ENCODE measurements at regions not wholly inside any gene's neighbourhood (a gene's known extent, or its start where the extent isn't known, plus 50 kb on each side); places are given as distances from the start of the nearest gene placed in this dataset.
"Not testable (repeated sequence)": the region's sequence is repeated elsewhere in the genome, so short reads cannot be mapped to it uniquely, and the experiment has no call there.

GRCh38 chr13:110044551-110045111 lies 258.2 kb upstream of the IRS2 start:
- no peak for DNase-seq

DNA sequence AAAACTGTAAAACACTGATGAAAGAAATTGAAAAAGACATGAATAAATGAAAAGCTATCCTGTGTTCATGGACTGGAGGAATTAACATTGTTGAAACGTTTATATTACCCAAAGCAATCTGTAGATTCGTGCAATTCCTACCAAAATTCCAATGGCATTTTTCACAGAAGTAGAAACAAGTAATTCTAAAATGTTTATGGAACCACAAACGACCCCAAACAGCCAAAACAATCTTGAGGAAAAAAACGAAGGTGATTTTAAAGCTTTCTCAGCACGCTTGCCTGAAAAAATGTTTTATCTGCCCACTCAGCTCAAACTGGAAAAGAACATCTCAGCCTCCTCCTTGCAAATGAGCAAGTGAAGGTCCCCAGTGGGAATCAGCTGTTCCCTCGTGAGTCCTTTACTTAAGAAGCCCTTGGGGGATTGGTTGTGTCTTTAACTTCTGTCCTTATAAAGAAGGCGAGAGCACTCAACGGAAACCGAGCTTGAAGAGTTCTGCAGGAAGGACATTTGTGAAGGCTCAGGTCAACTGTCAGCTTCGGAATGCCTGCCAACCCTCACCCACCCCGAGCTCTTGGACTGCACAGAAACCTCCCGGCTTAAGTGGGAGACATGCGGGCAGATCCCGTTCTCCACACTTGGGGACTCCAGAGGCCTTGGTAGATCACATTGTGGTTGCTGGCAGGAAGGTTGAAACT lies 256.0 kb upstream of the IRS2 start:
- DNase-seq, result no peak

GRCh38 chr13:110041638-110042037 lies 255.3 kb upstream of the IRS2 start:
- not testable (repeated sequence) for DNase-seq

- no peak for DNase-seq
Observed at GRCh38 chr13:110037925-110038573, 251.7 kb upstream of the IRS2 start.

GRCh38 chr13:110036060-110036459 lies 249.7 kb upstream of the IRS2 start:
- no peak for DNase-seq

DNA sequence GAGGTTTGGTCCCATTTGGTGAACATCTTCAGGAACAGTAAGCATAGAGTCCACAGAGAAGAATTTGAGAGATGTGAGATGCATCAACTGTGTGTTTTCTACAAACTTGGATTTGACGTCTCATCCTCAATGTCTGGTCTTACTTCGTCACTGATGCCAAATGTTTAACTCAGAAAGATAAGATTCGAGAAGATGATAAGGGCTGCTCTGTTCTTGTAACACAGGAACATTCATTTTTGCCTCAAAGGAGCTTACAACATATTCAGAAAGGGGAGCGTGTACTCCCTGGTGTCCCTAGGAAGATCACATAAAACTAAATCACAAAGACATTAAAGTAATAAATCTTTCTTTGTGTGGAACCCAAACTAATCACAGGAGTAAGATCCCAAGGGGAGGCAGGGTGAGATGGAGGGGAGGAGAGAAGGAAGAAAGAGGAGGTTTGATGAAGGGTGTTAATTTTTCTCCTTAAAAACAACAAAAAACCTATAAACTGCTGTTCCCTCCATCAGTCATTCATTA lies 247.7 kb upstream of the IRS2 start:
- no peak for DNase-seq

DNA sequence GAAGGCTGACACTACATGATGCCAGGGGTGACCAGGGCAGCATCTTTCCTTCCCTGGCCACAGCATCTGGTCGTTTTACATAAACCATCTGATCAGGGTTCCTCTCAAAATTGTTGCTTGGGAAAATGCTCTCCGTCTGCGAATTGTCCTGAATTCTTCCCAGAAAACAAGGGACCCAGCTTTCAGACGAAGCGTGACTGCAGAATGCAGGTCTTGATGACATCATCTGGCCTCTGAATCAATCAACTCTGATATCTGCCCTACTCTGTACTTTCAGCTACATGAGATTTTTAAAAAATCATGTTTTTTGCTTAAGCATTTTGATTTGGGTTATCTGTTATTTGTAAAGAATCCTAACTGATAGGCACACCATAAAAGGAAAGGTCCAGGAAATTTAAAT lies 246.6 kb upstream of the IRS2 start:
- no peak for DNase-seq

DNA sequence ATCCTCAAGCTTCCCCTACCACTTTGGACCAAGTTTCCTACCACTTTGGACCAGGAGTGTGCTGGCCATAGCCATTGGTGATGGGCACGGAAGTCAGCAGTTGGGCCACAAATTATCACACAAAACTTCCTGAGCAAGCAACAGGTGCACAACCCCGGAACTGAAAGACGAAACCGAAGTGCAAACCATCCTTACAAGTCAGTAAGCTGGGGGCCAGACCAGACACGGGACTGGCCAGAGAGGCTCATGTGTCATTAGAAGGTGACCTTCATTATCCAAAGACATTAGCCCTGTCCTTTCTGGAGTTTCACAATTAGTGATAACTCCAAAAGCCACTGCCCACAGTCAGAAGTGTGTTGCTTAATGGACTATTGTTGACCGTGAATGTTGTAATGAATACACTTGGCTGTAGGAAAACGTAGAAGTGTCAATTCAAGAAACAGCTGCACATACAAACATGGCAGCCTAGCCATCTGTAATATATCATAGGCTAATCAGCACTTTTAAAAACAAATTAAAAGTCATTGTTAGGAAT lies 244.1 kb upstream of the IRS2 start:
- DNase-seq, result no peak

DNA sequence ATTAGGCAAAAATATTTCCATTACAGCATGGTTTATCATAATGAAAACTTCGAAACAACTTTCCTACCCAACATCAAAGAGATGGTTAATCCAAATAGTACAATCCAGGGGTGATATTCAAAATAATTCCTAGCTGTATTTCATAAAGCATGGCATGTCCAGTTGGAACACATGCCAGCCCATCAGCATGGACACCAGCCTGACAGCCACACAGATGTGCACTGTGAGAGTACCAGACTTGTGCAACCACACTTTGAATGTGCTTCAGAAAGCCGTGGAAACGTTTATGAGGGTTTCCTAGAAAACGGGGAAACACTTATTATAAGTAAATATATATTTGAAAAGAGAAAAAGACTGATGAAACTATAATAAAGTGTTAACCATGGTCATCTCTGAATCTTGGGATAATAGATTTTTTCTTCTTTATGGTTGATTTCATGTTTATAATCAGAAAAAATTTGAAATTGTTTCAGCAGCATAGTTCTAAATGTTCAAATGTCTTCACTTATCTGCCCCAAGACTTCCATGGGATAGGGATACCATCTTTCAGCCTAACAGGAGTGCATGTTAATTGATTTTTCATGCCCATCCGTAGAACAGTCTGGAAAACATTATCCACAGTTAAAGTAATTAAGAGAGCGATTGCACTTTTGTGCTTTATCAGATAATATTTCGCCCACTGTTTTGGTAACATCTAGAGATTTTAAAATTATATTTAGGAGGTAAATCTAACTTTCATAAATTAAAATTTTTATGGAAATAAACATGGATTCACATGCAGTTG lies 242.6 kb upstream of the IRS2 start:
- DNase-seq, result no peak

DNA sequence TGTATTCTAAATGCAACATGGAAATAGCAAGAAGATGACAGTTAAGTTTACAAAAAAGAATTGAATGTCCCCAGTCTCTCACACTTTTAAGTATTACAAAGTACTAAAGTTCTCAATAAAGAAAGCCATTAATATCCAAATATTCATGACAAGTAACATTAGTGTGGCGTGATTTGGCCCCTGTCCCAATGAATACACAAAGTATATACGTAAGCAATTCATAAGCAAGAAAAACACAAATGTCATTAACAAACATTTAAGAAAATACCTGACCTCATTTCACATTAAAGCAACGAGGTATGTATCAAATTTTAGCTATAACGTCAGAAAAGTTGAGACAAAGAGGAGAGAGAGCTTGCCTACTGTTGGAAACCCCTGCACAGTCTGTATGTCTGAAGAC lies 241.9 kb upstream of the IRS2 start:
- no peak for DNase-seq

DNA sequence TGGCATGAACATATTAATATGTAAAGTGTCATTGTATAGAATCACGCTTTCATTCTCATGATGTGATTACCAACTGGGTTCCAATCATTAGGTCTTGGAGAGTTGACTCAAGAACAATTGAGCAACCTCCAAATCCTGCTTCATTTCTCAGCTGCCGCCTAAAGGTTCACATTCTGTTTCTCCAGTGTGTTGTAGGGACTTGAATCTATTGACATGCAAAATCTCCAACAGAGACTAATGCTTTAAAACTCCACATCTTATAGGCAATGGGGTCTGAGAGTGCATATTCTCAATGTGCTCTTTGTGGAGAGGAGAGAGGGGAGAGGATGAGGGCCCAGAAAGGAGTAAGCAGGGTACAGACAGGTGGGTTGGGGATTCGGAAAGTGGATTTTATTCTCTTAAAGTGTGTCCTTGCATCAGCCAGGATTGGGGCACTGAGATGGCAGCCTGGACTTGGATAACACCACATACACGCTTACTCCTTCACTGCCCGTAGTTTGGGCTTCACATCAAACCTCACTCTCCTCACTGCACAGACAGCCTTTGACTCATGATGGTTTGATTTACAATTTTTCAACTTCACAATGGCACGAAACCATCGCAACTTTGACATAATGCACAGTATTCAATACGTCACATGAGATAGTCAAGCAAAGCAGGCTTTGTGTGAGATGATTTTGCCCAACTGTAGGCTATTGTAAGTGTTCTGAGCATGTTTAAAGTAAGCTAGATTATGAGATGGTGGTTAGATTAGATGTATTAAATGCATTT lies 241.3 kb upstream of the IRS2 start:
- no peak for DNase-seq

DNA sequence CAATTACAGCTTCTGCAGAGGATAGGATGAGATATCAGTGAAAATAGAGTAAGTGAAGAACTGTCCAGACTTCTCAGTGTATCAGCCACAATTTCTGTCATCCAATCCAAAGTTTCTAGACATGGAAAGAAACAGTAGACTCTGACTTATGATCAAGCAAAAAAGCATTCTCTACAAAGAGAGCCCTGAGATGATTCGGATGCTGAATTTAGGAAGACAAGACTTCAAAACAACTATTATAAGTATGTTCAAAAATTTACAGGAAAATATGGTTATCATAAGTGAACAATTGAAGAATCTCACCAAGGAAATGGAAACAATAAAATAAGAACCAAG lies 238.2 kb upstream of the IRS2 start:
- DNase-seq, result no peak

GRCh38 chr13:110023729-110024644 lies 237.6 kb upstream of the IRS2 start:
- no peak for DNase-seq

DNA sequence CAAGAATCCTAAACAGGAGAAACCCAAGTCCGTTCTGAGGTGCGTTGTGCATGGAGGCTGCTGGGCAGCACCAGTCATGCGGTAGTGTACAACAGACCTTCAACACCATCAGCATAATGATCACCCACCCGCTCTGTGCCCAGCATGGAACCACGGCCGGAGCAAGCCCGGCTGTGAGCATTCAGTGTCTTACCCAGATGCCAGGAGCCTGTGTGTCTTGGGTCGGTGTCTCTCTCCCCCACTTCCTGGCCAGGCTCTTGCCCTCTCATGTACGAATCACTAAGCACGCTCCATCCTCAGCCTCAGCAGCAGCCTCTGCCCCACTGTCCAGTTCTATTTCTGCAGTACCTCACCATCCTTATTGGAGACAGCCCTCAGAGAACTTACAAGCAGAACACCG lies 231.6 kb upstream of the IRS2 start:
- no peak for DNase-seq

DNA sequence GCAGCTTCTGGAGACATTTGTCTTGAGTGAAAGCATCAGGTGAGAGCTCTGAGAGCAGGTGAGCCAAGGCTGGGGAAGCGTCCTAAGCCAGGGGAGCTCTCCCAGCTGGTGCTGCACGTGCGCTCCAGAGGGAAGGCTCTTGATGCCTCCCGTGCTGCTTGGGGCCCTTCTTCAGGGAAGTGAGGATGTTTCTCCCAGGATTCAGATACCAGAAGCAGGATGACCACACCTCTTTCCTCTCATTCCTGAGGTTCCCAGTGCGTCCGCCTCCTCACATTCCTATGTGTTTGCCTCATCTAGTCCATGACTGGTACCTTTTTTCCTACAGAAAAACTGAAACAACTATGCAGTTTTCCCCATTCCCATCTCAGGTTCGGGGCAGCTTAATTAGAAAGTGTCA lies 231.0 kb upstream of the IRS2 start:
- no peak for DNase-seq

GRCh38 chr13:110015253-110015652 lies 228.9 kb upstream of the IRS2 start:
- no peak for DNase-seq

DNA sequence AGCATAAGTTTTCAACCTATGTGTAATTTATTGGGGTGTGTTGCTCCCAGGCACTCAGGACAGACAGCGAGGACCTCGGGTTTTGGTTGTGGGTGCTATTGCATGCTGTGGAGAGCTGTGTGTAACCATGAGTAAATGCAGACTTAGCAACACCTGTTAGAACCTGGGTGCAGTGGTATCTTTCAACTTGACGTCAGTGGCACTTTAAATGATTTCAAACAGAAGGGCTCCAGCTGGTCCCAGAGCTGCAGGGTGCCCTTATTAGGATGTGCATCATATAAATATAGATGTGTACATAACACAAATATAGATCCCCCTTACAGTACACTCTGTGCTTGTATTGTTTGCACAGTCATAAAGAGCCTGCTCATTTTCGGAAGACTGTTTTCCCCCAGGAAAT lies 228.3 kb upstream of the IRS2 start:
- DNase-seq, result no peak

DNA sequence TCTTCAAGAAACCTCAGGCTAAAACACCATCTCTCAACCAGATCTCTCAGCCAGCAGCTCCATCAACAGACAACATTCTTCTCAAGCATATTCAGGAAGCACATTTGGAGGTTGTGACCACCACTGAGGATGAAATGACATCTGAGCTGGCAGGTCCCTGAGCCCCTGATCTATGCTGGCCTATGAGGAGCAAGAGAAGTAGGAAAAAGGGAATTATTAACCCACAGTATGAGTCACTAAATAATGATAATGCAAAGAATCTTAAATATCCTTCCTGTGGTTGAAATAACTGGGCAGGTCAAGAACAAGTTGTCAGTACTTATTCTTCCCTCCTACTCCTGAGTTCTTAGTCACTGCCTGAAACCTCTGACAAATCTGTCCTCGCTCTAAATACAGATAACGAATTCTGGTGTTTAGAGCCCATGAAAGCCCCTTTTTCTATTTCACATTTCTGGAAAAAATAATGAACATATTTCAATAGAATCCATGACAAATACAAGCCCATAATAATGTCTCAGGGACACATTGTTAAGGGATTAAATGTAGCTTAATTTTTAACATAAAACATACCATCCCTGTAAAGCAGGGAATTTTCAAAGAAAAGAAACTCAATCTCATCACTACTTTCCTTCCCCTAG lies 225.8 kb upstream of the IRS2 start:
- no peak for DNase-seq

GRCh38 chr13:110010404-110011138 lies 224.2 kb upstream of the IRS2 start:
- no peak for DNase-seq

DNA sequence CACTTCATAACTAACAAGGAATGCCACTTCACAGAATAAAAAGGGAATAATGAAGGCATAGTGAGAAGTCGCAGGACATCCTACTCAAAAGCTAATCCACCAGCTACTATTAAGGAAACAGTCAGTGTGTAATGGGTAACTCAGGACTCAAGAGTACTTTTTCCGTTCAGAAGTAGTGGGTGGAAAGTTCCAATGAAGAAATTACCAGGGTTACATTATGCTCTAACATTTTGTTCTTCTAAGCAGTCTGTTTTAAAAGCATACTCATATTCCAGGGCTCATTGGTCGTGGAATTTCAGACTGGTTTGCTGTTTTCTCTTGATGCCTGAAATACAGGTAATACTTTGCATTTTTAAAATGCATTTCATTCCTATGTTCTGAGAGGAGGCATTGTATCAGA lies 222.4 kb upstream of the IRS2 start:
- DNase-seq, result no peak
